ENCODE measurements at regions not wholly inside any gene's neighbourhood (a gene's known extent, or its start where the extent isn't known, plus 50 kb on each side); places are given as distances from the start of the nearest gene placed in this dataset.

GRCh38 chr1:221397141-221397540 is 344.7 kb downstream of the DUSP10 start:
- no peak for ATAC-seq
- Histone ChIP-seq H3K9me3 (no peaks in the 10 kb centered on the region), H3K4me3 (no peak overlapping the region), H3K4me1 (peaks cover 0 to 3% of the 10 kb centered on the region in 2 donors), H3K36me3 (no peaks in the 10 kb centered on the region), H3K27me3 (no peaks in the 10 kb centered on the region), H3K27ac (no peak overlapping the region)
- intact Hi-C loops (cut with DNase I; ENCODE audit: low total_unique reads), result no loop called here
- in situ Hi-C loops (cut with MboI; ENCODE audit: low sequenced_read_pairs in 4 of 4), result no loop called here
- no peak for TF ChIP-seq CTCF (IDR thresholded peaks at IDR 0.05 in 4 of 5, conservative IDR thresholded peaks at IDR 0.05 in 1 of 5)
- no peak for TF ChIP-seq POLR2A (IDR thresholded peaks at IDR 0.05)
- no peak for DNase-seq

GRCh38 chr1:221397606-221398005 is 344.3 kb downstream of the DUSP10 start:
- H3K36me3 ChIP-seq, result no peaks in the 10 kb centered on the region
- no peak overlapping the region for H3K27ac ChIP-seq
- ATAC-seq, result no peak
- intact Hi-C loops (cut with DNase I; ENCODE audit: low total_unique reads) (no loop called here), in situ Hi-C loops (cut with MboI; ENCODE audit: low sequenced_read_pairs in 4 of 4) (no loop called here)
- no peaks in the 10 kb centered on the region for H3K9me3 ChIP-seq
- no peak overlapping the region for H3K4me3 ChIP-seq
- H3K27me3 ChIP-seq, result no peaks in the 10 kb centered on the region
- peaks cover 0 to 3% of the 10 kb centered on the region in 2 donors for H3K4me1 ChIP-seq
- TF ChIP-seq POLR2A (IDR thresholded peaks at IDR 0.05) (no peak), CTCF (IDR thresholded peaks at IDR 0.05 in 4 of 5, conservative IDR thresholded peaks at IDR 0.05 in 1 of 5) (no peak)
- DNase-seq, result no peak

- no peaks in the 10 kb centered on the region for H3K9me3 ChIP-seq
- H3K4me3 ChIP-seq, result no peak overlapping the region
- no peaks in the 10 kb centered on the region for H3K4me1 ChIP-seq
- intact Hi-C loops (cut with DNase I; ENCODE audit: low total_unique reads), result no loop called here
- ATAC-seq (no peak), DNase-seq (no peak)
- H3K27me3 ChIP-seq, result no peaks in the 10 kb centered on the region
- H3K27ac ChIP-seq, result no peak overlapping the region
- no peaks in the 10 kb centered on the region for H3K36me3 ChIP-seq
- TF ChIP-seq POLR2A (IDR thresholded peaks at IDR 0.05), result no peak
- no peak for TF ChIP-seq CTCF (IDR thresholded peaks at IDR 0.05 in 4 of 5, conservative IDR thresholded peaks at IDR 0.05 in 1 of 5)
- in situ Hi-C loops (cut with MboI; ENCODE audit: low sequenced_read_pairs in 4 of 4), result no loop called here
Measured at GRCh38 chr1:221405146-221405545, 336.7 kb downstream of the DUSP10 start.

GRCh38 chr1:221408117-221408803 is 333.6 kb downstream of the DUSP10 start:
- no peak overlapping the region for H3K27ac ChIP-seq
- H3K4me3 ChIP-seq, result no peak overlapping the region
- no peak for TF ChIP-seq POLR2A (IDR thresholded peaks at IDR 0.05)
- no peak for TF ChIP-seq CTCF (IDR thresholded peaks at IDR 0.05 in 4 of 5, conservative IDR thresholded peaks at IDR 0.05 in 1 of 5)
- intact Hi-C loops (cut with DNase I; ENCODE audit: low total_unique reads) (no loop called here), in situ Hi-C loops (cut with MboI; ENCODE audit: low sequenced_read_pairs in 4 of 4) (no loop called here)
- H3K4me1 ChIP-seq, result no peaks in the 10 kb centered on the region
- H3K36me3 ChIP-seq, result no peaks in the 10 kb centered on the region
- no peaks in the 10 kb centered on the region for H3K27me3 ChIP-seq
- ATAC-seq, result no peak
- DNase-seq, result no peak
- H3K9me3 ChIP-seq, result no peaks in the 10 kb centered on the region

GRCh38 chr1:221411283-221411682 is 330.6 kb downstream of the DUSP10 start:
- no peaks in the 10 kb centered on the region for H3K9me3 ChIP-seq
- H3K4me1 ChIP-seq, result no peaks in the 10 kb centered on the region
- no peak for DNase-seq
- in situ Hi-C loops (cut with MboI; ENCODE audit: low sequenced_read_pairs in 4 of 4), result no loop called here
- H3K27me3 ChIP-seq, result no peaks in the 10 kb centered on the region
- H3K36me3 ChIP-seq, result no peaks in the 10 kb centered on the region
- TF ChIP-seq POLR2A (IDR thresholded peaks at IDR 0.05), result no peak
- no peak for TF ChIP-seq CTCF (IDR thresholded peaks at IDR 0.05 in 4 of 5, conservative IDR thresholded peaks at IDR 0.05 in 1 of 5)
- intact Hi-C loops (cut with DNase I; ENCODE audit: low total_unique reads), result no loop called here
- H3K4me3 ChIP-seq, result no peak overlapping the region
- H3K27ac ChIP-seq, result no peak overlapping the region
- ATAC-seq, result no peak
